Activated T-cell treated with anti-CD3 and anti-CD28 coated beads, Interleukin-2, amount 50 U/mL, for 48 hours (primary cell): ENCODE measurements at regions not wholly inside any gene's neighbourhood (a gene's known extent, or its start where the extent isn't known, plus 50 kb on each side); places are given as distances from the start of the nearest gene placed in this dataset.

Source experiments
- DNase-seq, 2 experiments: peaks; one replicate each; pipeline ENCODE4 v3.0.0-alpha.2; 2020

DNA sequence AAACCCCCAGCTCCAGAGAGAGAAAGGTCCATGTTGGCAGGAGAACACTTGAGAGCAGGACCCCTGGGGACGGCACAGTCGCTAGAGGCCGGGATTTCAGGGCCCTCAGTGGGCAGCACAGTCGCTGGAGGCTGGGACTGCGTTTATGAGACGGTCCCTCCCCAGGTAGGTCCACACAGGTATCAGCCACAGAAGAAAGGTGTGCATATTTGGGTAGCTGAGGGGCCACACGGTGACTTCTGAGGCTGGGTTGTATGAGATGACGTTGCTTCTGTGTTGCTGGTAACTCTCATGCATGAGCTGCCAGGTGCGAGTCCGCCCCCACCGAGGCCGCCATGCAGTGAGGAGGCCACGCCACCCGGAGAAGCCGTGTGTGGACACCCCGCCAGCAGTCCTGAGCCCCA is 56.9 kb upstream of the PPP2R2D start:
- no peak for DNase-seq

DNA sequence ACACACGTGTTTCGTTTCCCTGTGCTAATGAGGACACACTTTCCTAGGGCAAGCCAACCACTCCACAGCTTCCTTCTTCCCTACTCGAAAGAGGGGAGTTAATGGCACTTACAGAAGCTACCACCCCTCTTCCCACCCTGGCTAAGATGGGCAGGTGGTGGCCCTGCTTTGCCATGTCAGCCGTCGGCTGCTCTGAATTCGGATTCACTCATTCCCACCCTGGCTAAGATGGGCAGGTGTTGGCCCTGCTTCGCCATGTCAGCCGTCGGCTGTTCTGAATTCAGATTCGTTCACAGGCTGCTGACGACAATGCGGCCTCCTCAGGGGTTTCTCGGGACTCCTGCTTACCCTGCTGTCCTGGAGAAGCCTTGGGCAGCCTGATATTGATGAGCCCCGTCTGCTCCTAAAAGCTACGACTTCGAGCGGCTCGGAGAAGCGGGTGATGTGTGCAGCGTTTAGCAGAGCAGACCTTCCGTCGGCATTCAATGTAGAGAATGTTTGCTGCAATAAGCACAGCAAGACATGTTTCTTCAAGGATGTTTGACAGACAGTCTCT is 56.2 kb upstream of the PPP2R2D start:
- no peak for DNase-seq

DNA sequence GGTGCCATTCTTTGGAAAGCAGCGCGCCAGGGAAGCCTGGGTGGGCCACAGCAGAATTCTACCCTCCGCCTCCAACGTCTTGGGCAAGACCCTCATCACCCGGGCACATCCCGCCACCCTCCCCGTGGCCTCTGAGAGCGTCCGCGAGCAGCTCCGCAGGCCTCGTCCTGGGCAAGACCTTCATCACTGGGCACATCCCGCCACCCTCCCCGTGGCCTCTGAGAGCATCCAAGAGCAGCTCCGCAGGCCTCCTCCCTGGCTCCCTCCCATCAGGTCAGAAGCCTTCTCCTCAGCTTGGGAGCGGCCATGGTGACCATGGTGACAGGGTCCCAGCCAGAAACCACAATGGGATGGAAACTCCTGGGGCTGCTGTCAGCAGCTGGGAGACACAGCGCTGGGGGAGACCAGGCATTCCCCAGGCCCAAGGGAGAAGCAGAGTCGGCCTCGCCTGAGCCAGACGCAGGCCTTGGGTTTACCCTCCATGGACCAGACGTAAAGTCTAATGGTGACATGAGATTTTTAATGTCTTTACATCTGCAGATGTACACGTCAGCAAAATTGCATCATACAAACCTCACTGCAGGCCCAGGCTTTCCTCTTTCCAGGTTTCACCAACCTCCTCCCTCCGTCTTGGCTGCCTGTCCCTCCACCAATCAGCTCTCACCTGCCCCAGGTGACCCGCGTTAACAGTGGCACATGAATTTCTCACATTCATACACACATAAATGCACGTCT is 55.1 kb upstream of the PPP2R2D start:
- no peak for DNase-seq

DNA sequence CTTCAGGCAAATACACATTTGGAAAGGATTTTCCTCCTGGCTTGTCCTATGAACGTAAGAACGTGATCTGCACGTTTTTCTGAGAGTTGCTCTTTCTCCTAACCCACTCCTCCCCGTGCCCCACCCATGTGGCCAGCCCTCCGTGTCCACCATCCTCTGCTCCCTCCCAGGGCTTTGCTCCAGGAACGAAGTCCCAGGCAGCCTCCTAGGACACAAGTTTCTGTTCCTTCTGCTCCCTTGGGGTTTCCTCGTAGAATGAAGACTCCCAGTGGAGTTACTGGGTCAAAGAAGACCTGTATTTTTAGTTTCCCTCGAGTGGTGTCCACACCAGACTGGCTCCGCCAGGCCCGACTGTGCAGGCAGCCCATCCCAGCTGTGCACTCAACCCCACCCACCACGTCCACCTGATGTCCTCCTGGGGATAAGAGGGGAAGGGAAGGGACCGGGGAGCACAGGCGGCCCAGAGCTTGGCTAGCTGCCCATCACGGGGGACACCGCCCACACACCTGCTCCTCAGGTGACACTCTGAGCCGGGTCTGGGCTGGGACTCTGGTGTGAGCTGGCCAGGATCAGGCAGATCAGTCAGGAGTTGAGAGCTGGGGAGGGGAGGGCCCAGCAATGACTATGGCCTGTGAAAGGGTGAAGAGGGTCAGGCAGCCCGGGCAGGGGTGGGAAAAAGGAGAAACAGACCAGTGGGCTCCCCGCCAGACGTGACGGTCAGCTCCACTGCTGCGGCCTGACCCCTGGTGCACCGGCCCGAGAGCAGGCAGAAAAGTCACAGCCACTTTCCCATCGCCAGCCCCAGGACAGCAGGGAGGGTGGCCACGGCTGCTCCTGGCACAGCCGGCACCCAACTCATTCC is 54.3 kb upstream of the PPP2R2D start:
- DNase-seq: no peak

DNA sequence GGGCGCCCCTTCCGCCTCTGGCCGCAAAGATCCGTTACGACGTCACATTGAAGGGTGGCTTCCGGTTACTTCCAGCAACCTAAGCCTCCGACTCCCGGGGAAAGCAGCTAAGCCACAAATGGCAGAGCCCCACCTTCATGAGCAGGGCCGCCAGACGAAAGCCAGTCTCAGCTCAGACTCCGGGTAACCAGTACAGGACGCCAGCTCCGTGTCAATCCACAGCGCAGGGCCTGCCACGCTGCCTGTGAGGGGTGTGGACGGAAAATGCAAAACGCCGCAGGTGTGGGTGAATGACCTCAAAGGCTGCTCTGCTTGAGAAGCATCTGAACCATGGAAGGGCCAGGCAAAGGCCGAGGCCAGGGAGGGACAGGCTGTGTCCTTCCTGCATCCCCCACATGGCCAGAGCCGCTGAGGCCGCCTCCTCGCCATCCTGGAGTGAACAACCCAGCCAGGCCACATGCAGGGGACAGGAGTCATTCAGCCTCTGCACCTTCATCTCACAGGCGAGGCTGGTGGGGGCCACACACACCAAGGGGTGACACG is 53.5 kb upstream of the PPP2R2D start:
- no peak for DNase-seq

DNA sequence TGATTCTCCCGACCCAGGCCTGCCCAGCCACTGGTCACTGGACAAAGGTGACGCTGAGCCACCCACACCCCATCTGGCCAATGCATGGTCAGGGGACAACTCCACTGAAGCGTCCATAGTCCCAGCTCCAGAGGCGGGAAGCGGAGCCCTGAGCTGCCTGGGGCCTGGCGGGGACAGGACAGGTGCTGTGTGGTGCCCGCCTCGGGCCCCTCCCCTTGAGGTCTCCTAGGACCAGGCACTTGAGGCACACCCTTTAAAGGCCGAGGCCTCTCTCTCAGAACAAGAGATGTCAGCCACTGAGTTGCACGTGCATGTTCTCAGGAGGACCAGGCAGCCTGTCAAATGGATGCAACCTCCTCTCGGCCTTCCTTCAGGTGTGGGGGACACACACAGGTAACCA is 52.5 kb upstream of the PPP2R2D start:
- no peak for DNase-seq

DNA sequence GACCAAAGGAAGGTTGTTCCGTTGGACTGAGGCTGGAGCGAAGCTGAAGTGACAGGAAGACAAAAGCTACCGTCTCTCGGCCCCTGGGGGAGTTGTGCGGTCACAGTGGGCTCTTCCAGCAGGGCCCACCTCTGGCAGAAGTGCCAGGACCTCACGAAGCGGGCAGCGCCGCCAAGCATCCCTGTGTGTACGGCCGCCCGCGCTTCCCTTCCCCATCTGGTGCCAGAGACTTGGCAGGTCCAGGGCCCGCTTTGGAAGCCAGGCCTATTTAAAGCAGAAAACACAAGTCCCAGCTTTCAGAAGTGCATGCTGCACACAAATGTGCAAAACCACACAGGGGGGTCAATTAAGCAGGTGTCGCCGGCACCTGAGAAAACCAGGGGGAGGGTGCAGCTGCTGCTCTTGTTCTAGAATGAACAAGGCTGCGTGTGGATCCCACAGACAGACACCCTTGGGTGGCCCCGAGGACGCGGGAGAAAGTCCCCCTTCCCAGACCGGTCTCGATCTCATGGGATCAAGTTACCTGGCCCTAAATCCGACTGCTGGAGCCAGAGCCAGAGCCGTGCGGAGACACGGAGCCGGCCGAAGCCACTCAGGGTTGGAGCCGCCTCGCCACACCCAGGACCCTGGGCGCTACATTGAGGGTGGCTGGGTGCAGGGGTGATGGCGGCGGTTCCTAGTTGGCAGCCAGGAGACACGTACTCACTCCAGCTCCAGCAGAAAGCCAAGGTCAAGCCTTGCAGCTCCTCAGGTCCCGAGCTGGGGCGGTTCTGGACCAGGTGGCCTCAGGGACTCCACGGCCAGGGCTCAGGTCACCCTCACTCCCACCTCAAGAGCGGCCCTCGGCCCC is 51.8 kb upstream of the PPP2R2D start:
- DNase-seq: no peak

DNA sequence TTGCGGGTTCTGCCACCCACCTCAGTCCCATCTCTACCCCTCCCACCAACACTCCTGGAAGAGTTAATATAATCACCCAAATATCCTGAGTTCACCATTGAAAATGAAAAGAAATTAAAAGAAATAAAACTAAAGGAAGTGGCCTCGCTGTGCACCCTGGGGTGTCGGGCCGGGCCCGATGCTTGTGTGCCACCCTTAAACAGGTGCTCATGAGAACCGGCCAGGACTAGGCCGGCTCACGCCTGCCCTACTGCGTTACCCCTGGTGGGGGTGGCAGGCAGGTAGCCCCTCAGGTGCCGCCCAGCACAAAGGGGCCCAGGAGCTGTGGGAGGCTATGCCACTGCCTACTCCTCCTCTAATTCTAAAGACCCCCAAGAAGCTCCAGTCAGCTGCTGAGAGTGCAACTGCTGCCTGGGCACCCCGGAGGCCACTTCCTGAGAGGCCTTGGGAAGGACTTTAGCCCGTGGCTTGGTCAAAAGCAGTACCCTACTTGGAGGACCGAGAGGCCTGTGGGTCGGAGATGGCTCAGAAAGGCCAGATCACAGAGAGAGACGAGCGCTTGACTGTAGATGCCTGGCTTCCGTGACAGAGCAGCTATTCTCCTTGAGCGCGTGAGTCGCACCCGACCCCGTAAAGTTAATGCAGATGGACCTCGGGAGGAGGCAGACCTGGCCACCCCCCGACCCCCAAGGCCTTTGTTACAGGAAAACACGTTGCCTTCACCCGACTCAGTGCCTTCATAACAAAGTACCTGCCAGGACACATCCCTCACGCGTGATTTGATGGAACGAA is 51.0 kb upstream of the PPP2R2D start:
- DNase-seq: no peak

DNA sequence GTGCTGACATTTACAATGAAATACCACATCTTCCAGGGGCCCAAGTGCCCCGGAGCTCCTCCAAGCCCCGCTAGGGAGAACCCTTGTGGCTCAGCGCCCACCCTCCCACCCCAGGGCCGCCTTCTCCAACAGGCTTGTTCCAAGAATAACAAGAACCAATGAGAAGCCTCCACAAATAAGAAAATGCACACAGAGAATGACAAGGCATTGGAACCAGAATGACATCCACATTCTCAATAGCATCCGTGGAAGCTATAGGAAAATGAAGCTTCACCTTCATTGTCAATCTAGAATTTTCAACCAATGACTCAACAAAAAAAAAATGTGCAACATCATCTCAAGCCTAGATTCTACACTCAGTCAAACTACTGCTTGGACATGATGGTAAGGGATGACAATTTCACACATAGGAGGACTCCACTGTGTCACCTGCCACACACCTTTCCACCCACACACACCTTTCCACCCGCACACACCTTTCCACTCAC is 50.4 kb upstream of the PPP2R2D start:
- DNase-seq: no peak
